Thoracic aorta (tissue), 2 donors: ENCODE measurements at regions not wholly inside any gene's neighbourhood (a gene's known extent, or its start where the extent isn't known, plus 50 kb on each side); places are given as distances from the start of the nearest gene placed in this dataset.

ENCODE experiments used
- ATAC-seq: fragments of 150-250 bp; one replicate; pipeline ENCODE4 v1.8.0; 2017; ENCODE audit warnings: low read depth; ENCODE audit not compliant: insufficient number of reproducible peaks, low FRiP score
- DNase-seq: peaks from one replicate; pipeline ENCODE4 v3.0.0-alpha.2; 2020; ENCODE audit warnings: low spot score
- H3K27ac ChIP-seq, 2 donors: fragments of 200-600 bp; sonication (generic); 1 replicate in 1 of 2; 2 replicates in 1 of 2; pipeline ENCODE4 v1.5.1; 2016; ENCODE audit warnings: mild to moderate bottlenecking in 2 of 2, moderate library complexity in 2 of 2
- H3K27me3 ChIP-seq: fragments of 200-600 bp; sonication (generic); replicated peaks from 2 replicates; pipeline ENCODE4 v1.6.0; 2016; ENCODE audit warnings: mild to moderate bottlenecking; ENCODE audit not compliant: insufficient read depth
- H3K36me3 ChIP-seq: fragments of 200-600 bp; sonication (generic); one replicate; pipeline ENCODE4 v1.5.1; 2016
- H3K4me1 ChIP-seq, 2 donors: fragments of 200-600 bp; sonication (generic); 1 replicate in 1 of 2; 2 replicates in 1 of 2; pipeline versions ENCODE4 v1.5.1 to v1.6.0; 2016; ENCODE audit warnings: low read depth in 2 of 2, mild to moderate bottlenecking in 1 of 2; ENCODE audit not compliant: control insufficient read depth in 1 of 2
- H3K4me3 ChIP-seq: fragments of 200-600 bp; sonication (generic); 2 replicates; pipeline ENCODE4 v1.5.1; 2016; ENCODE audit warnings: mild to moderate bottlenecking
- H3K9me3 ChIP-seq: fragments of 200-600 bp; sonication (generic); 2 replicates; pipeline ENCODE4 v1.5.1; 2016
- TF ChIP-seq, protein P1 (sequence below): fragments of 200-600 bp; sonication (generic); IDR thresholded peaks from one replicate; pipeline ENCODE4 v1.5.1; 2019; ENCODE audit warnings: antibody characterized with exemption

DNA sequence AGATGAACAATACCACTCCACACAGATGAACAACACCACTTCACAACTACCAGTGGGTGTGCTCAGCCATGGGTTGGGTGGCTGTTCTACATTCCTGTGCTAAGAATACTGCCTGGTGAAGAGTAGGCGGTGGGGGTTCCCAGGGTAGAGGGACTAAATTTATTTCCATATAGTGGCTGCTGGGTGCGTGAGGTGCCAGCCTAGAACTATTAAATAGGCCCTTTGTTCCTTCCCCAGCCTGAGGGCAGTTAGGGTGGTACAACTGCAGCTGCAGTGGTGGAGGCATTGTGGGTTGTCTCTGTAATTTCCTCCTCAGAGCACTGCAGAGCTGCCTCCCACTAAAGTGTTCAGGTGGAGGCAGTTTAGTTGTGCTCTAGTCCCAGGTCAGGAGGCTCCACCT is 618.4 kb downstream of the MMUT start:
- Histone ChIP-seq H3K4me1 (no peaks in the 10 kb centered on the region), H3K27ac (no peak overlapping the region), H3K4me3 (no peak overlapping the region), H3K27me3 (no peaks in the 10 kb centered on the region), H3K36me3 (no peaks in the 10 kb centered on the region), H3K9me3 (peaks cover 16% of the 10 kb centered on the region)
- TF ChIP-seq, protein P1, sequence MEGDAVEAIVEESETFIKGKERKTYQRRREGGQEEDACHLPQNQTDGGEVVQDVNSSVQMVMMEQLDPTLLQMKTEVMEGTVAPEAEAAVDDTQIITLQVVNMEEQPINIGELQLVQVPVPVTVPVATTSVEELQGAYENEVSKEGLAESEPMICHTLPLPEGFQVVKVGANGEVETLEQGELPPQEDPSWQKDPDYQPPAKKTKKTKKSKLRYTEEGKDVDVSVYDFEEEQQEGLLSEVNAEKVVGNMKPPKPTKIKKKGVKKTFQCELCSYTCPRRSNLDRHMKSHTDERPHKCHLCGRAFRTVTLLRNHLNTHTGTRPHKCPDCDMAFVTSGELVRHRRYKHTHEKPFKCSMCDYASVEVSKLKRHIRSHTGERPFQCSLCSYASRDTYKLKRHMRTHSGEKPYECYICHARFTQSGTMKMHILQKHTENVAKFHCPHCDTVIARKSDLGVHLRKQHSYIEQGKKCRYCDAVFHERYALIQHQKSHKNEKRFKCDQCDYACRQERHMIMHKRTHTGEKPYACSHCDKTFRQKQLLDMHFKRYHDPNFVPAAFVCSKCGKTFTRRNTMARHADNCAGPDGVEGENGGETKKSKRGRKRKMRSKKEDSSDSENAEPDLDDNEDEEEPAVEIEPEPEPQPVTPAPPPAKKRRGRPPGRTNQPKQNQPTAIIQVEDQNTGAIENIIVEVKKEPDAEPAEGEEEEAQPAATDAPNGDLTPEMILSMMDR, result no peak
- DNase-seq (no peak), ATAC-seq (no peak)

DNA sequence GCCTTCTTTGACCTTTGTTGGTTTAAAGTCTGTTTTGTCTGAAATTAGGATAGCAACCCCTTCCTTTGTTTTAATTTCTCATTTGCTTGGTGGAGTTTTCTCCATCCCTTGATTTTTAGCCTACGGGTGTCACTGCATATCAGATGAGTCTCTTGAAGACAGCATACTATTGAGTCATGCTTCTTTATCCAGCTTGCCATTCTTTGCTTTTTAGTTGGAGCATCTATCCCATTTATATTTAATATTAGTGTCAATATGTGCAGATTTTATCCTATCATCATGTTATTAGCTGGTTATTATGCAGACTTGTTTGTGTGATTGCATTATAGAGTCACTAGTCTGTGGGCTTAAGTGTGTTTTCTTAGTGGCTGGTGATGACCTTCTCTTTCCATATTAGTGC is 622.2 kb downstream of the MMUT start:
- H3K27ac ChIP-seq, result no peak overlapping the region
- TF ChIP-seq, protein P1, result no peak
- ATAC-seq, result no peak
- no peaks in the 10 kb centered on the region for H3K27me3 ChIP-seq
- H3K9me3 ChIP-seq, result peaks cover 16% of the 10 kb centered on the region
- no peaks in the 10 kb centered on the region for H3K4me1 ChIP-seq
- DNase-seq, result no peak
- no peak overlapping the region for H3K4me3 ChIP-seq
- no peaks in the 10 kb centered on the region for H3K36me3 ChIP-seq

DNA sequence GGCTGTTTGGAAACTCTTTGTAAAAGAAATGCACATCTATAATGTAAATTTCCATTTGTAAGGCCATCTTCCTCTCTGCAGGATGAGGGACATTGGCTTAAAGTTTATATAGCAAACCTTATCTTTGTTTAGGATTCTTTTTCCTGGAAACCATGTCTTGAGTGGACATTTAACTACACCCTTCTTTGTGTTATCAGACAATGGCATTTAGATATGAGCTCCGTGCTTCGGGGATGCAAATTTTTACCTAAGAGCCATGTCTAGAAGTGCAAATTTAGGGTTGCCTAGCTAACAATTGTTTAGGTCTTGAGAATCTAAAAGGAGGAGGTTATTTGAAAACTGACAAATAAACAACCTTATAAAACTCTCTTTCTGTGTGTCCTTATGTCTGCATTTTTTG is 623.8 kb downstream of the MMUT start:
- TF ChIP-seq, protein P1, result no peak
- no peak overlapping the region for H3K4me3 ChIP-seq
- no peak for DNase-seq
- peaks cover 16% of the 10 kb centered on the region for H3K9me3 ChIP-seq
- no peak for ATAC-seq
- no peaks in the 10 kb centered on the region for H3K36me3 ChIP-seq
- no peaks in the 10 kb centered on the region for H3K27me3 ChIP-seq
- no peaks in the 10 kb centered on the region for H3K4me1 ChIP-seq
- no peak overlapping the region for H3K27ac ChIP-seq

DNA sequence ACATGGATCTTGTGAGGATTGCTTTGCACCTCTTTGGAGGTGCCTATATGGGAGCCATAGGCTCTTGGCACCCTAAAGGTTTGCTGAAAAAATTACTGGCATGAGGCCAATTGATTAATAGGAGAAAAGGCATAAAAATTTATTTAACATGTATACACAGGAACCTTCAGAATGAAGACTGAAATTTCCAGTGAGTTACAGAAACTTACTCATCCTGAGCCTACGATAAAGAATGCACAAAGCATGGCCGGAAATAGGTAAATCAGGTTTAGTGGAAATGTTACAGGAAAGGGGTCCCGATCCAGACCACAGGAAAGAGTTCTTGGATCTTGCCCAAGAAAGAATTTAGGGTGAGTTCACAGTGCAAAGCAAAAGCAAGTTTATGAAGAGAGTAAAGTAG is 625.3 kb downstream of the MMUT start:
- H3K27me3 ChIP-seq, result no peaks in the 10 kb centered on the region
- ATAC-seq (no peak), DNase-seq (no peak)
- H3K9me3 ChIP-seq, result peaks cover 16% of the 10 kb centered on the region
- H3K4me1 ChIP-seq, result no peaks in the 10 kb centered on the region
- no peak overlapping the region for H3K27ac ChIP-seq
- H3K4me3 ChIP-seq, result no peak overlapping the region
- TF ChIP-seq, protein P1, result no peak
- H3K36me3 ChIP-seq, result no peaks in the 10 kb centered on the region

DNA sequence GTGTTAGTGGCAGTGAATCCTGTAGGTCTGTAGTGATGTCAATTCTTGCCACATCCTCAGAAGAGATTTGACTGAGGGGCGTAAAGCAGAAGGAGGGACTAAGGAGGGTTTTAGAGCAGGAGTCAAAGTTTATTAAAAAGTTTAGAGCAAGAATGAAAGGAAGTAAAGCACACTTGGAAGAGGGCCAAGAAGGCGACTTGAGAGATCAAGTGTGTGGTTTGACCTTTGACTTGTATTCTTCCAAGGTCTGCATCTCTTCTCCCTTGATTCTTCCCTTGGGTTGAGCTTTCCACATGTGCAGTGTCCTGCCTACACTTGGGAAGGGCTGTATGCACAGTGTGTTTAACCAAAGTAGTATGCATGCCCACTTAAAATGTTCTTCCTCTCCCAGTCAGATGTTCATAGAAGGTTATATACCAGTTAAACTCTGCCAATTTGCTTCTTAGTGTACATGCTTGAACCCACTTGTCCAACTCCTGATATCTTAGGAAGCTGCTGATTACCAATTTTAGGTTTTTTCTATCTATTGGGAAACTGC is 627.6 kb downstream of the MMUT start:
- no peak for ATAC-seq
- Histone ChIP-seq H3K27ac (no peak overlapping the region), H3K4me1 (no peaks in the 10 kb centered on the region), H3K4me3 (no peak overlapping the region), H3K9me3 (no peaks in the 10 kb centered on the region), H3K27me3 (no peaks in the 10 kb centered on the region), H3K36me3 (no peaks in the 10 kb centered on the region)
- no peak for DNase-seq
- TF ChIP-seq, protein P1, result no peak
